HL-60 (cell line): ENCODE measurements at regions not wholly inside any gene's neighbourhood (a gene's known extent, or its start where the extent isn't known, plus 50 kb on each side); places are given as distances from the start of the nearest gene placed in this dataset.

ENCODE experiments used
- GABPA ChIP-seq: IDR thresholded peaks from 2 replicates; pipeline ENCODE4 v1.6.1; 2012; ENCODE audit warnings: low read depth
- POLR2AphosphoS5 ChIP-seq: IDR thresholded peaks from 2 replicates; pipeline ENCODE4 v1.6.1; 2012; ENCODE audit warnings: low read depth
- SPI1 ChIP-seq: IDR thresholded peaks from 2 replicates; pipeline ENCODE4 v1.6.1; 2012; ENCODE audit warnings: low read depth, mild to moderate bottlenecking, borderline replicate concordance
- TF ChIP-seq, protein P1 (sequence below): IDR thresholded peaks from one replicate; pipeline ENCODE4 v1.5.1; 2011; ENCODE audit warnings: low read length, control low read depth, inconsistent platforms; ENCODE audit not compliant: insufficient read depth
- TF ChIP-seq, protein P2 (sequence below): IDR thresholded peaks from 2 replicates; pipeline ENCODE4 v1.6.1; 2012; ENCODE audit warnings: low read depth; ENCODE audit not compliant: insufficient replicate concordance

DNA sequence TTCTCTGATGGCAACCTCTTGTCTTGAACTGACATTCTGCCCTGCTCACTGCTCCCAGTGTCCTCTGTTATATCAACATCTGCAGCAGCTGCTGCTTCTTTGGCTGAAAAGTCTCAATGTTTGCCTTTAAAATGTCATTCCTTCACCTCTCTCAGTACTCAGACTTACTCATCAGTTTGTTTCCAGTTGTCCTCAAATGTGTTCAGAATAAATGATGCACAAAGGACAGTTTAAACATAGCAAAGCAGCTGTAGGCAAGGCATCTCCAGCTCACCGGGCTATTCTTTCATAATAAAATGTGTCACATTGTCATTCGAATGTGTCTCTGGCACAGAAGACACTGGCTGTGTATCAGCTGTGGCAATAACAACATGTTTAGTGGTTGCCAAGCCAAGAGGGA lies 590.9 kb upstream of the ZNF608 start:
- TF ChIP-seq POLR2AphosphoS5 (no peak), SPI1 (no peak), GABPA (no peak)
- TF ChIP-seq, protein P1, sequence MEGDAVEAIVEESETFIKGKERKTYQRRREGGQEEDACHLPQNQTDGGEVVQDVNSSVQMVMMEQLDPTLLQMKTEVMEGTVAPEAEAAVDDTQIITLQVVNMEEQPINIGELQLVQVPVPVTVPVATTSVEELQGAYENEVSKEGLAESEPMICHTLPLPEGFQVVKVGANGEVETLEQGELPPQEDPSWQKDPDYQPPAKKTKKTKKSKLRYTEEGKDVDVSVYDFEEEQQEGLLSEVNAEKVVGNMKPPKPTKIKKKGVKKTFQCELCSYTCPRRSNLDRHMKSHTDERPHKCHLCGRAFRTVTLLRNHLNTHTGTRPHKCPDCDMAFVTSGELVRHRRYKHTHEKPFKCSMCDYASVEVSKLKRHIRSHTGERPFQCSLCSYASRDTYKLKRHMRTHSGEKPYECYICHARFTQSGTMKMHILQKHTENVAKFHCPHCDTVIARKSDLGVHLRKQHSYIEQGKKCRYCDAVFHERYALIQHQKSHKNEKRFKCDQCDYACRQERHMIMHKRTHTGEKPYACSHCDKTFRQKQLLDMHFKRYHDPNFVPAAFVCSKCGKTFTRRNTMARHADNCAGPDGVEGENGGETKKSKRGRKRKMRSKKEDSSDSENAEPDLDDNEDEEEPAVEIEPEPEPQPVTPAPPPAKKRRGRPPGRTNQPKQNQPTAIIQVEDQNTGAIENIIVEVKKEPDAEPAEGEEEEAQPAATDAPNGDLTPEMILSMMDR, result no peak
- TF ChIP-seq, protein P2, sequence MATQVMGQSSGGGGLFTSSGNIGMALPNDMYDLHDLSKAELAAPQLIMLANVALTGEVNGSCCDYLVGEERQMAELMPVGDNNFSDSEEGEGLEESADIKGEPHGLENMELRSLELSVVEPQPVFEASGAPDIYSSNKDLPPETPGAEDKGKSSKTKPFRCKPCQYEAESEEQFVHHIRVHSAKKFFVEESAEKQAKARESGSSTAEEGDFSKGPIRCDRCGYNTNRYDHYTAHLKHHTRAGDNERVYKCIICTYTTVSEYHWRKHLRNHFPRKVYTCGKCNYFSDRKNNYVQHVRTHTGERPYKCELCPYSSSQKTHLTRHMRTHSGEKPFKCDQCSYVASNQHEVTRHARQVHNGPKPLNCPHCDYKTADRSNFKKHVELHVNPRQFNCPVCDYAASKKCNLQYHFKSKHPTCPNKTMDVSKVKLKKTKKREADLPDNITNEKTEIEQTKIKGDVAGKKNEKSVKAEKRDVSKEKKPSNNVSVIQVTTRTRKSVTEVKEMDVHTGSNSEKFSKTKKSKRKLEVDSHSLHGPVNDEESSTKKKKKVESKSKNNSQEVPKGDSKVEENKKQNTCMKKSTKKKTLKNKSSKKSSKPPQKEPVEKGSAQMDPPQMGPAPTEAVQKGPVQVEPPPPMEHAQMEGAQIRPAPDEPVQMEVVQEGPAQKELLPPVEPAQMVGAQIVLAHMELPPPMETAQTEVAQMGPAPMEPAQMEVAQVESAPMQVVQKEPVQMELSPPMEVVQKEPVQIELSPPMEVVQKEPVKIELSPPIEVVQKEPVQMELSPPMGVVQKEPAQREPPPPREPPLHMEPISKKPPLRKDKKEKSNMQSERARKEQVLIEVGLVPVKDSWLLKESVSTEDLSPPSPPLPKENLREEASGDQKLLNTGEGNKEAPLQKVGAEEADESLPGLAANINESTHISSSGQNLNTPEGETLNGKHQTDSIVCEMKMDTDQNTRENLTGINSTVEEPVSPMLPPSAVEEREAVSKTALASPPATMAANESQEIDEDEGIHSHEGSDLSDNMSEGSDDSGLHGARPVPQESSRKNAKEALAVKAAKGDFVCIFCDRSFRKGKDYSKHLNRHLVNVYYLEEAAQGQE, result no peak
